GM19324 (cell line): ENCODE measurements at regions not wholly inside any gene's neighbourhood (a gene's known extent, or its start where the extent isn't known, plus 50 kb on each side); places are given as distances from the start of the nearest gene placed in this dataset.
"Not testable (repeated sequence)": the region's sequence is repeated elsewhere in the genome, so short reads cannot be mapped to it uniquely, and the experiment has no call there.

Experiments
- ATAC-seq: cut with Tn5 transposase; IDR thresholded peaks from one replicate; pipeline ENCODE4 v1.9.1; 2021; ENCODE audit warnings: mild to moderate bottlenecking, moderate library complexity; ENCODE audit not compliant: unreplicated experiment, low FRiP score

DNA sequence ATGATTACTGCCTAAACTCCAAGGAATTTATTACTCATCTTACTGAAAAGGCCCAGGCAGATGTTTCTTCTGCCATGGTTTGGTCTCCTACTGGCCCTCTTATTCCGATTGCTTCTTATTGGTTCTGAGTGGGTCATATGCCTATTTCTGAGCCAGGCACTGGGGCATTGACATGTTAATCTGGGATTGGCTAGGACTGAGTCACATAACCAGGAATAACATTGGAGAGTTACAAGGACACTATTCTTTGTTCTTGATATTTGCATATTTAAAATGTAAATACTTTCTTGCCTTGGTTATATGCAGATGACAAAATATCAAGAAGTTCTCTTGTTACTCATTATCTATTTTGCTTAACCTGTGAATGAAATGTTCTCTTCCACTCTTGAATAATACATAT is 534.4 kb upstream of the SLC39A10 start:
- ATAC-seq: no peak

DNA sequence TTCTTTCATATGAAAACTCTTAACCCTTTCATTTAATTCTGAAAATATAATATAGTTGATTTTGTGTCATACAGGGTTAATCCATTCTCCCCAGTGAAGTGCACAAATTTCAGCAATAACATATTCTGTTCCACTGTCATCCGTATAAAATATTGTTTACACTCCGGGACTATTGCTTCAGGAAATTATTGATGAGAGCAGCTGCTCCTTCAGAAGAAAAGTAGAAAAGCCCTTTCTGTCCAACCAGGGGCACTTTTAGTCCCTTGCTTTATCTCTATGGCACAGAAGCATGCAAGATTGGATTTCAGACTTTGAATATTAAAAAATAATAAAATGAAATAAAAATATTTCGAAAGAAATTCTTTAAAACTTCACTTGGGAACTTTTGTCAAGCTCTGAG is 535.7 kb upstream of the SLC39A10 start:
- no peak for ATAC-seq

GRCh38 chr2:195119231-195119630 is 537.8 kb upstream of the SLC39A10 start:
- ATAC-seq: no peak

- ATAC-seq: no peak
Measured at GRCh38 chr2:195118276-195118675, 538.8 kb upstream of the SLC39A10 start.

GRCh38 chr2:195117011-195117410 is 540.0 kb upstream of the SLC39A10 start:
- ATAC-seq: no peak

DNA sequence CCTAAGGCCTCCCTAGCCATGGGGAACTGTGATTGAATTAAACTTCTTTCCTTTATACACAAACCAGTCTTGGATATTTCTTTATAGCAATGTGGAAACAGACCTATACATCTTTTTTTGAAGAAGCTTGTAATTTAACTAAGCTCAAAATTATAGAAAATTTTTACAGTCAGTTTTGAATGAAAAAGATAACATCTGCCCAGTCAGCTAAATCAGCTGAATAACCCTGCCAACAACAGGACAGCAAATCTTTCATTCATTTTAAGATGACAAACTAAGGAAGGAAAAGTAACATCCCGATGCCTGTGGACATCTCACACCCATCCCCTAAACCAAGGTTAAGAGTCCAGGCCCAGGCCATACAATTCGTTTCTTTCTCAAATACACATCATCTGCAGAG is 541.3 kb upstream of the SLC39A10 start:
- no peak for ATAC-seq

DNA sequence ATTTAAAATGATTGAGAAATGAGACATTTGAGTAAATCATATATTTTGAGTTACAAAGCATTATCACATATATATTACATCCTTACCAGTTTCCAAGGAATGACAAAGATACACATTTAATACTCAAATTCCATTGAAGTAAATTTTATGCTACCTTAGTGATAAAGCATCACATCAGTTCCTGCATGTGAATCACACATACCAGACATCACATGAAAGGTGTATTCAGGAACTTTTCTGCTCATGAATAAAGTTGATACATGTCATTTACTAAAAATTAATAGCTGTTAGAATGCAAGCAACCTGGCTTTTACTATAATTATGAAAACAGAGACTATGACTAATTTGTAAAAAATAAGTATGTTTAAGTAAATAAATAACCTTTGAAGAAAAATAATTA is 548.8 kb upstream of the SLC39A10 start:
- ATAC-seq: no peak

GRCh38 chr2:195106681-195107380 is 550.2 kb upstream of the SLC39A10 start:
- no peak for ATAC-seq

- ATAC-seq: no peak
Measured at GRCh38 chr2:195105581-195105980, 551.4 kb upstream of the SLC39A10 start.

GRCh38 chr2:195094330-195094729 is 562.7 kb upstream of the SLC39A10 start:
- ATAC-seq: no peak

GRCh38 chr2:195092341-195092740 is 564.7 kb upstream of the SLC39A10 start:
- ATAC-seq: no peak

DNA sequence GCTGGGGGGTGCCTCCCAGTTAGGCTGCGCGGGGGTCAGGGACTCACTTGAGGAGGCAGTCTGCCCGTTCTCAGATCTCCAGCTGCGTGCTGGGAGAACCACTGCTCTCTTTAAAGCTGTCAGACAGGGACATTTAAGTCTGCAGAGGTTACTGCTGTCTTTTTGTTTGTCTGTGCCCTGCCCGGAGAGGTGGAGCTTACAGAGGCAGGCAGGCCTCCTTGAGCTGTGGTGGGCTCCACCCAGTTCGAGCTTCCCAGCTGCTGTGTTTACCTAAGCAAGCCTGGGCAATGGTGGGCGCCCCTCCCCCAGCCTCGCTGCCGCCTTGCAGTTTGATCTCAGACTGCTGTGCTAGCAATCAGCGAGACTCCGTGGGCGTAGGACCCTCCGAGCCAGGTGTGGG is 584.2 kb upstream of the SLC39A10 start:
- ATAC-seq: not testable (repeated sequence)

DNA sequence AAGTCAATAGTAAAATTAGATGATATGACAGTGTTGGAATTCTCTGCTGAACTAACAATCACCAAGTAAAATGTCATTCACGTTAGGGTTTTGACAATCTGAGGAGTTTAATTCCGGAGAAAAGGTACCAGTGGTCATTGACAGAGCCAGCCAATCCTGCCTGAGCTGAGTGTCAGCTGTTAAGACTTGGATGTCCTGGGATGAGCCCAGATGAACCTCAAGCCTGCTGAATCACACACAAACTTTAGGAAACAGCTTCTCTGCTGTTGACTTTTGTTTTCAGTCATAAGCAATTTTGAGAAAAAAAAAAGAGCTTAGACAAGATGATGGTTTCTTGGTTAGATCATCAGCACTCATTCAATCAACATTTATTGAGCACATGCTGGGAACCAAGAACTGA is 600.0 kb upstream of the SLC39A10 start:
- no peak for ATAC-seq

DNA sequence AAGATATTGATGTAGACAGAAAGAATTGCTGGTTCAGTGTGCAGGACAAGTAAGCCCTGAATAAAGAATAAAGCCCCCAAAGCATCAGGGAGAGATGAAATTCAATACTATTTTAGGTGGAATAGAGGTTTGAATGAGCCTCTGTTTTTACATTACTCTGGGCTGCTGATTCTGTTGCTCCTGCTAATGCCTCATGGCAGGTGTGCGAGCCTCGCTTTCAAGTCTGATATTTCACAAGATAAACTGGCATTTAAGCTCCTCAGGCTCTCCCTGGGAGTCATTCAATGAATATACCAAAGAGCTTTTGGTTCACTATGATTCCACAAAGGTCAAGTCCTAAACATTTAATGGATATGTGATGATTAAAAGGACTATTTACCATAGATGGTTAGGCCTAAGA is 601.0 kb upstream of the SLC39A10 start:
- ATAC-seq: no peak

GRCh38 chr2:195051401-195051800 is 605.6 kb upstream of the SLC39A10 start:
- no peak for ATAC-seq

- no peak for ATAC-seq
Measured at GRCh38 chr2:195049372-195050031, 607.5 kb upstream of the SLC39A10 start.

DNA sequence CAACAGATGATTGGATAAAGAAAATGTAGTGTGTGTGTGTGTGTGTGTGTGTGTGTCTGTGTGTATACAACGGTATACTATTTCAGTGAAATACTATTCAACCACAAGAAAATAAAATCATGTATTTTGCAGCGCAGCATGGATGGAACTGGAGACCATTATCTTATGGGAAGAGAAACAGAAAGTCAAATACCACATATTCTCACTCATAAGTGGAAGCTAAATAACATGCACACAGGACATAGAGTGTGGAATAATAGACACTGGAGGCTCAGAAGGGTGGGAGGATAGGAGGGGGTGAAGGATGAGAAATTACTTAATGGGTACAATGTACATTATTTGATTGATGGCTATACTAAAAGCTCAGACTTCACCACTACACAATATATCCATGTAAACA is 609.1 kb upstream of the SLC39A10 start:
- ATAC-seq: peak; percentile 52

DNA sequence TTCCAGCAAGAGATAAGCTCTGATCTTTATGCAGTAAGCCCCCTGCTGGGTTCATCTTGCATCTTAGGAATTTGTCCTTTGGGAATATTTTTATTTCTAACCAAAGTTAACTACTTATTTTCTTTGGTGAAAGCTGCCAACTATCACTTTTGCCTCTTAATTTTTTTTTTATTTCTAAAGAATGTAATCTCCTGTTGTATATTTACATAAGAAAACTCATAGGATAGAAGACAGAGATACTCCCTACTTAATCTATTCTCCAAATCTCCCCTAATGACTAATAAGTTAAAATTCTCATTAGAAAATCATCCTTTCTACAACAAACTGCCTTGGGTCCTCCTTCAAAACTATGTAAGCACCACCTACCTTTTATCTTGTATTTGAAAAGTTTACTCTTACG is 612.2 kb upstream of the SLC39A10 start:
- ATAC-seq: no peak

GRCh38 chr2:195038153-195038552 is 618.9 kb upstream of the SLC39A10 start:
- no peak for ATAC-seq

DNA sequence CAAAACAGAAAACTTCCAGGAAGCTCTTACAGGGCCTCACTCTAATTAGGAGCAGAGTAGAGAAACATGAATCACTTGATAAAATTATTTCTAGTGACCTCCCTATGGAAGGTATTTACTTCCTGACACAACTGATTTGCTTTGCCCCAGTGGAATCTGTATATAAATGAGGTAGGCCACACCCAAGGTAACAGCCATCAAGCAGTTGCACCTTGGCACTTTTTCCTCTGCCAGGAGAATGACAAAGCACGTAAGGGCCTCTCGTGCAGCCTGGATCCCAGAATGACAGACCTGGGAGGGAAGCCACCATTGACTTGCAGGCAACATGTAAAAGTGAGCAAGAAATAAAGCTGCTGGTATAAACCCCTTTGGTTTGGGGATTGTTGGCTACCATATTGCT is 620.0 kb upstream of the SLC39A10 start:
- no peak for ATAC-seq

- no peak for ATAC-seq
Measured at GRCh38 chr2:195031411-195031810, 625.6 kb upstream of the SLC39A10 start.
